ENCODE measurements at regions not wholly inside any gene's neighbourhood (a gene's known extent, or its start where the extent isn't known, plus 50 kb on each side); places are given as distances from the start of the nearest gene placed in this dataset.

GRCh38 chr1:38730511-38731397, 128.8 kb downstream of the RRAGC start:
- TF ChIP-seq CTCF (IDR thresholded peaks at IDR 0.05) = no peak
- no peak for TF ChIP-seq POLR2A (IDR thresholded peaks at IDR 0.05)
